SK-N-SH (cell line): ENCODE measurements at regions not wholly inside any gene's neighbourhood (a gene's known extent, or its start where the extent isn't known, plus 50 kb on each side); places are given as distances from the start of the nearest gene placed in this dataset.

ENCODE experiments used
- CTCF ChIA-PET: fragments of 300-600, 350-600 bp; formaldehyde crosslinking; extraction: SDS; loops from one replicate; lab custom pipeline; 2021; lab: Yijun Ruan, JAX
- POLR2A ChIA-PET: fragments of 350-600 bp; sonication (Branson Sonifier 250); formaldehyde crosslinking; extraction: SDS; loops from one replicate; lab custom pipeline; 2020; ENCODE audit warnings: antibody characterized with exemption, inconsistent platforms; lab: Yijun Ruan, JAX
- DNase-seq: peaks from one replicate; pipeline ENCODE4 v3.0.0; 2012
- H2AFZ ChIP-seq: fragments of 200-600 bp; sonication (generic); 2 replicates; pipeline ENCODE4 v1.8.1; 2016; ENCODE audit warnings: antibody characterized with exemption, mild to moderate bottlenecking, low read depth
- H3F3A ChIP-seq: fragments of 200-600 bp; sonication (generic); replicated peaks from 2 replicates; pipeline ENCODE3; 2016; ENCODE audit warnings: antibody characterized with exemption, mild to moderate bottlenecking; ENCODE audit not compliant: insufficient read depth
- H3K27ac ChIP-seq, 2 experiments: fragments of 200-500 bp in 1 of 2; fragments of 200-600 bp in 1 of 2; sonication (Bioruptor generic) in 1 of 2; sonication (generic), shearing (Covaris generic) in 1 of 2; 2 replicates each; pipeline versions ENCODE4 v1.5.1 to v1.6.1; 2014 to 2016; ENCODE audit warnings: low read depth in 2 of 2, inconsistent platforms in 1 of 2, low read length in 1 of 2, mild to moderate bottlenecking in 1 of 2, mixed read lengths in 1 of 2
- H3K27me3 ChIP-seq: fragments of 200-600 bp; sonication (generic), shearing (Covaris generic); 2 replicates; pipeline ENCODE4 v1.6.1; 2016; ENCODE audit warnings: mixed run types; ENCODE audit not compliant: insufficient read depth
- H3K36me3 ChIP-seq, 2 experiments: fragments of 200-500 bp in 1 of 2; fragments of 200-600 bp in 1 of 2; sonication (Bioruptor generic) in 1 of 2; sonication (generic) in 1 of 2; replicated peaks in 1 of 2; 2 replicates each; pipeline versions ENCODE3 to v1.5.1; 2014 to 2016; ENCODE audit warnings: low read length in 1 of 2, mild to moderate bottlenecking in 1 of 2; ENCODE audit not compliant: insufficient read depth in 2 of 2, control insufficient read depth in 1 of 2
- H3K4me1 ChIP-seq, 2 experiments: fragments of 200-500 bp in 1 of 2; fragments of 200-600 bp in 1 of 2; sonication (Bioruptor generic) in 1 of 2; sonication (generic), shearing (Covaris generic) in 1 of 2; 2 replicates each; pipeline versions ENCODE4 v1.5.1 to v1.6.1; 2014 to 2016; ENCODE audit warnings: low read depth in 1 of 2, low read length in 1 of 2, mixed run types in 1 of 2; ENCODE audit not compliant: insufficient read depth in 2 of 2, control insufficient read depth in 1 of 2
- H3K4me2 ChIP-seq: fragments of 200-600 bp; sonication (generic), shearing (Covaris generic); 2 replicates; pipeline ENCODE4 v1.6.1; 2017; ENCODE audit warnings: mixed run types
- H3K4me3 ChIP-seq, 2 experiments: fragments of 200-500 bp in 1 of 2; fragments of 200-600 bp in 1 of 2; sonication (Bioruptor generic) in 1 of 2; sonication (generic), shearing (Covaris generic) in 1 of 2; 2 replicates each; pipeline versions ENCODE4 v1.5.1 to v1.8.1; 2014 to 2016; ENCODE audit warnings: low read depth in 2 of 2, inconsistent platforms in 1 of 2, low read length in 1 of 2, mild to moderate bottlenecking in 1 of 2, mixed read lengths in 1 of 2, moderate library complexity in 1 of 2
- H3K79me2 ChIP-seq: fragments of 200-600 bp; sonication (generic); 2 replicates; pipeline ENCODE4 v1.8.1; 2017; ENCODE audit warnings: mild to moderate bottlenecking; ENCODE audit not compliant: insufficient read depth
- H3K9ac ChIP-seq: fragments of 200-600 bp; sonication (generic); 2 replicates; pipeline ENCODE4 v1.6.1; 2017; ENCODE audit warnings: mixed run types
- H3K9me2 ChIP-seq: fragments of 200-600 bp; sonication (generic); 2 replicates; pipeline ENCODE4 v1.6.1; 2017; ENCODE audit warnings: mixed run types
- H3K9me3 ChIP-seq: fragments of 200-600 bp; sonication (generic); 2 replicates; pipeline ENCODE4 v1.6.1; 2017; ENCODE audit warnings: mixed run types, mild to moderate bottlenecking, moderate library complexity
- H4K20me1 ChIP-seq: fragments of 200-600 bp; sonication (generic); 2 replicates; pipeline ENCODE4 v1.6.1; 2017; ENCODE audit warnings: mild to moderate bottlenecking, mixed run types; ENCODE audit not compliant: insufficient read depth
- CHD2 ChIP-seq: fragments of 150-350 bp; IDR thresholded peaks from 2 replicates; pipeline ENCODE4 v1.6.1; 2018; ENCODE audit warnings: low read length; ENCODE audit not compliant: partially characterized antibody
- EP300 ChIP-seq, 2 experiments: IDR thresholded peaks; 2 replicates each; pipeline versions ENCODE4 v1.4.0 to v1.6.1; 2012; ENCODE audit warnings: borderline replicate concordance in 1 of 2, low read depth in 1 of 2, low read length in 1 of 2
- FOSL2 ChIP-seq: IDR thresholded peaks from 2 replicates; pipeline ENCODE4 v1.4.0; 2012; ENCODE audit warnings: low read depth, mild to moderate bottlenecking, moderate library complexity, borderline replicate concordance
- FOXJ3 ChIP-seq: sonication (generic); formaldehyde crosslinking; IDR thresholded peaks from 2 replicates; pipeline ENCODE4 v1.5.1; 2020; ENCODE audit warnings: mild to moderate bottlenecking, missing genetic modification reagents
- FOXM1 ChIP-seq: IDR thresholded peaks from 2 replicates; pipeline ENCODE4 v1.4.0; 2012; ENCODE audit warnings: low read depth, mild to moderate bottlenecking
- IRF3 ChIP-seq: fragments of 150-350 bp; IDR thresholded peaks from 2 replicates; pipeline ENCODE4 v1.6.1; 2016; ENCODE audit warnings: mild to moderate bottlenecking, low read depth, low read length
- JUND ChIP-seq: IDR thresholded peaks from 2 replicates; pipeline ENCODE4 v1.4.0; 2012
- MAX ChIP-seq: IDR thresholded peaks from 2 replicates; pipeline ENCODE4 v1.4.0; 2012; ENCODE audit warnings: low read depth
- MEF2A ChIP-seq: IDR thresholded peaks from 2 replicates; pipeline ENCODE4 v1.4.0; 2012; ENCODE audit warnings: low read depth, borderline replicate concordance
- MXI1 ChIP-seq: IDR thresholded peaks from 2 replicates; pipeline ENCODE4 v1.6.1; 2012; ENCODE audit warnings: mild to moderate bottlenecking, low read depth, low read length, improper control_type of control experiment
- NFIC ChIP-seq: IDR thresholded peaks from 2 replicates; pipeline ENCODE4 v1.4.0; 2012; ENCODE audit warnings: borderline replicate concordance
- NRF1 ChIP-seq: IDR thresholded peaks from 2 replicates; pipeline ENCODE4 v1.6.1; 2012; ENCODE audit warnings: low read depth, mild to moderate bottlenecking, low read length
- PBX3 ChIP-seq: IDR thresholded peaks from 2 replicates; pipeline ENCODE4; 2012
- POLR2AphosphoS5 ChIP-seq: IDR thresholded peaks from 2 replicates; pipeline ENCODE4 v1.6.1; 2012; ENCODE audit warnings: low read depth, low read length
- RAD21 ChIP-seq: IDR thresholded peaks from 2 replicates; pipeline ENCODE4 v1.6.1; 2012; ENCODE audit warnings: mild to moderate bottlenecking, low read length
- RFX5 ChIP-seq: IDR thresholded peaks from 2 replicates; pipeline ENCODE4 v1.6.1; 2012; ENCODE audit warnings: mild to moderate bottlenecking, improper control_type of control experiment, low read length
- RXRA ChIP-seq: IDR thresholded peaks from 2 replicates; pipeline ENCODE4 v1.4.0; 2012; ENCODE audit warnings: low read depth, mild to moderate bottlenecking, borderline replicate concordance
- SMC3 ChIP-seq: IDR thresholded peaks from 2 replicates; pipeline ENCODE4 v1.6.1; 2012; ENCODE audit warnings: low read depth, low read length, improper control_type of control experiment
- TAF1 ChIP-seq: IDR thresholded peaks from 2 replicates; pipeline ENCODE4 v1.6.1; 2012; ENCODE audit warnings: low read depth, mild to moderate bottlenecking, low read length, moderate library complexity, borderline replicate concordance
- TEAD4 ChIP-seq: IDR thresholded peaks from 2 replicates; pipeline ENCODE4 v1.4.0; 2012; ENCODE audit warnings: mild to moderate bottlenecking, borderline replicate concordance; ENCODE audit not compliant: insufficient read depth
- USF1 ChIP-seq: IDR thresholded peaks from 2 replicates; pipeline ENCODE4 v1.4.0; 2012; ENCODE audit warnings: low read depth, borderline replicate concordance
- YY1 ChIP-seq: IDR thresholded peaks from 2 replicates; pipeline ENCODE4 v1.4.0; 2012; ENCODE audit warnings: low read depth, mild to moderate bottlenecking
- ZBTB33 ChIP-seq: IDR thresholded peaks from 2 replicates; pipeline ENCODE4 v1.4.0; 2012; ENCODE audit warnings: low read depth, borderline replicate concordance
- WGBS: methylation state at CpG from one replicate; pipeline ENCODE4 v1.1.6; 2017; ENCODE audit warnings: low lambda C conversion rate; 5-methylcytosine and 5-hydroxymethylcytosine counted together

GRCh38 chr2:220963930-220964329, 608.2 kb downstream of the EPHA4 start:
- no peaks in the 10 kb centered on the region for H3K79me2 ChIP-seq
- H3K27ac ChIP-seq = no peak overlapping the region
- H3K9me2 ChIP-seq = no peaks in the 10 kb centered on the region
- no peaks in the 10 kb centered on the region for H3K27me3 ChIP-seq
- no peaks in the 10 kb centered on the region for H4K20me1 ChIP-seq
- no peak for TF ChIP-seq FOSL2
- no peak for TF ChIP-seq YY1
- TF ChIP-seq SMC3 = no peak
- TF ChIP-seq RFX5 = no peak
- TF ChIP-seq RAD21 = no peak
- no peak for TF ChIP-seq PBX3
- no peak for TF ChIP-seq ZBTB33
- no peak for TF ChIP-seq FOXJ3 (CRISPR knock-in tag)
- no peak for TF ChIP-seq EP300 (IDR thresholded peaks at IDR 0.05; ENCODE audit: borderline replicate concordance in 1 of 2, low read depth in 1 of 2, low read length in 1 of 2)
- no peak for TF ChIP-seq POLR2AphosphoS5
- no peak for TF ChIP-seq NFIC
- no peak for TF ChIP-seq JUND
- TF ChIP-seq RXRA = no peak
- TF ChIP-seq TEAD4 = no peak
- TF ChIP-seq MXI1 = no peak
- no peak for TF ChIP-seq USF1
- TF ChIP-seq CHD2 = no peak
- no peak overlapping the region for H2AFZ ChIP-seq
- WGBS = 32% methylated on average over 3 of the region's 3 CpGs
- no peaks in the 10 kb centered on the region for H3F3A ChIP-seq
- no peak overlapping the region for H3K4me3 ChIP-seq
- no peak overlapping the region for H3K9ac ChIP-seq
- CTCF ChIA-PET = no interaction called here
- no peak for DNase-seq
- H3K36me3 ChIP-seq = no peaks in the 10 kb centered on the region
- POLR2A ChIA-PET = no interaction called here
- H3K4me1 ChIP-seq = no peaks in the 10 kb centered on the region
- no peak overlapping the region for H3K4me2 ChIP-seq
- no peaks in the 10 kb centered on the region for H3K9me3 ChIP-seq

- Histone ChIP-seq H2AFZ (no peak overlapping the region), H3K79me2 (no peaks in the 10 kb centered on the region), H3K9ac (no peak overlapping the region), H3K27me3 (no peaks in the 10 kb centered on the region), H3K4me1 (no peaks in the 10 kb centered on the region), H3K36me3 (no peaks in the 10 kb centered on the region), H3K9me3 (no peaks in the 10 kb centered on the region), H3K9me2 (no peaks in the 10 kb centered on the region), H3K4me2 (no peak overlapping the region), H3F3A (no peaks in the 10 kb centered on the region), H3K4me3 (no peak overlapping the region), H4K20me1 (no peaks in the 10 kb centered on the region), H3K27ac (no peak overlapping the region)
- ChIA-PET POLR2A (no interaction called here), CTCF (no interaction called here)
- no peak for DNase-seq
- 54% methylated on average over 3 of the region's 3 CpGs for WGBS
- no peak for TF ChIP-seq MEF2A
- no peak for TF ChIP-seq FOSL2
- no peak for TF ChIP-seq FOXJ3 (CRISPR knock-in tag)
- TF ChIP-seq TAF1 = no peak
- TF ChIP-seq NRF1 = no peak
- TF ChIP-seq PBX3 = no peak
- no peak for TF ChIP-seq TEAD4
- no peak for TF ChIP-seq FOXM1
- no peak for TF ChIP-seq IRF3
- no peak for TF ChIP-seq MAX
- no peak for TF ChIP-seq MXI1
- TF ChIP-seq YY1 = no peak
Observed at GRCh38 chr2:220966636-220967035, 605.5 kb downstream of the EPHA4 start.
